Inflammatory macrophage treated with lipopolysaccharide for 1 hour (primary cell): ENCODE measurements at regions not wholly inside any gene's neighbourhood (a gene's known extent, or its start where the extent isn't known, plus 50 kb on each side); places are given as distances from the start of the nearest gene placed in this dataset.
A peak's percentile ranks its signal among the peaks of the same experiment; 100 is the strongest.
"Not testable (repeated sequence)": the region's sequence is repeated elsewhere in the genome, so short reads cannot be mapped to it uniquely, and the experiment has no call there.

Experiments used
- DNase-seq, 2 donors: peaks; one replicate each; pipeline ENCODE4 v3.0.0-alpha.2; 2020 to 2022

GRCh38 chr9:73347123-73347522 is 195.5 kb downstream of the ANXA1 start:
- no peak for DNase-seq

GRCh38 chr9:73347720-73348119 is 196.1 kb downstream of the ANXA1 start:
- DNase-seq, result no peak

- DNase-seq, result no peak
Measured at GRCh38 chr9:73348471-73348870, 196.8 kb downstream of the ANXA1 start.

- no peak for DNase-seq
Measured at GRCh38 chr9:73349476-73349875, 197.8 kb downstream of the ANXA1 start.

GRCh38 chr9:73357607-73358006 is 205.9 kb downstream of the ANXA1 start:
- DNase-seq, result no peak

GRCh38 chr9:73370053-73370452 is 218.4 kb downstream of the ANXA1 start:
- DNase-seq, result no peak

GRCh38 chr9:73371801-73372200 is 220.1 kb downstream of the ANXA1 start:
- DNase-seq, result no peak

GRCh38 chr9:73380411-73380810 is 228.7 kb downstream of the ANXA1 start:
- DNase-seq, result no peak

GRCh38 chr9:73402081-73403028 is 250.7 kb downstream of the ANXA1 start:
- no peak for DNase-seq

GRCh38 chr9:73411494-73411893 is 259.8 kb downstream of the ANXA1 start:
- no peak for DNase-seq

GRCh38 chr9:73412874-73413273 is 261.2 kb downstream of the ANXA1 start:
- DNase-seq, result no peak

GRCh38 chr9:73423891-73424290 is 272.2 kb downstream of the ANXA1 start:
- no peak for DNase-seq

- DNase-seq, result no peak
Measured at GRCh38 chr9:73426269-73426668, 274.6 kb downstream of the ANXA1 start.

GRCh38 chr9:73434826-73435225 is 283.2 kb downstream of the ANXA1 start:
- DNase-seq, result no peak

- DNase-seq, result peak in 1 of 2 donors; percentile 1
Measured at GRCh38 chr9:73437758-73438157, 286.1 kb downstream of the ANXA1 start.

- not testable (repeated sequence) for DNase-seq
Measured at GRCh38 chr9:73439839-73440238, 288.2 kb downstream of the ANXA1 start.

- DNase-seq, result no peak
Measured at GRCh38 chr9:73441223-73441622, 289.6 kb downstream of the ANXA1 start.

GRCh38 chr9:73441890-73442818 is 290.5 kb downstream of the ANXA1 start:
- no peak for DNase-seq

- DNase-seq, result no peak
Measured at GRCh38 chr9:73444821-73445220, 293.2 kb downstream of the ANXA1 start.

- DNase-seq, result not testable (repeated sequence)
Measured at GRCh38 chr9:73445384-73445783, 293.7 kb downstream of the ANXA1 start.

GRCh38 chr9:73446306-73446705 is 294.6 kb downstream of the ANXA1 start:
- DNase-seq, result no peak

GRCh38 chr9:73451003-73451402 is 299.3 kb downstream of the ANXA1 start:
- DNase-seq, result no peak

GRCh38 chr9:73459817-73460216 is 308.2 kb downstream of the ANXA1 start:
- DNase-seq, result no peak

- no peak for DNase-seq
Measured at GRCh38 chr9:73468716-73469115, 317.1 kb downstream of the ANXA1 start.
